ENCODE measurements at regions not wholly inside any gene's neighbourhood (a gene's known extent, or its start where the extent isn't known, plus 50 kb on each side); places are given as distances from the start of the nearest gene placed in this dataset.
"Not testable (repeated sequence)": the region's sequence is repeated elsewhere in the genome, so short reads cannot be mapped to it uniquely, and the experiment has no call there.

GRCh38 chr9:41063243-41063642, 65.2 kb downstream of the FOXD4L6 start:
- H3K36me3 ChIP-seq (ENCODE audit: control insufficient read depth in 1 of 2, insufficient read depth in 2 of 2, low read length in 2 of 2); H3K9me3 ChIP-seq (ENCODE audit: insufficient read depth, low read depth, low read length); H4K91ac ChIP-seq (ENCODE audit: low read depth, low read length); H2BK5ac ChIP-seq (ENCODE audit: low read depth, low read length, poor library complexity); H3K4ac ChIP-seq (ENCODE audit: low read depth, low read length); H3K27ac ChIP-seq (ENCODE audit: low read depth, low read length); H4K12ac ChIP-seq (ENCODE audit: low read depth, low read length); DNase-seq; H3K14ac ChIP-seq (ENCODE audit: low read length); H3K79me1 ChIP-seq (ENCODE audit: low read length); H2BK120ac ChIP-seq (ENCODE audit: insufficient read depth, low read length, poor library complexity); H3K18ac ChIP-seq (ENCODE audit: low read length); H3K4me3 ChIP-seq (ENCODE audit: low read depth, low read length); H3K79me2 ChIP-seq (ENCODE audit: control insufficient read depth, insufficient read depth, low read length, poor library complexity); H2BK12ac ChIP-seq (ENCODE audit: low read length); H3K4me2 ChIP-seq (ENCODE audit: low read length); H2AFZ ChIP-seq (ENCODE audit: insufficient read depth, low read length, poor library complexity); H3K27me3 ChIP-seq (ENCODE audit: insufficient read depth, low read length); H3K9ac ChIP-seq (ENCODE audit: low read length); H2AK5ac ChIP-seq (ENCODE audit: low read length); H4K8ac ChIP-seq (ENCODE audit: low read depth, low read length); H3K4me1 ChIP-seq (ENCODE audit: control insufficient read depth in 1 of 2, insufficient read depth in 2 of 2, low read length in 2 of 2); H3K23ac ChIP-seq (ENCODE audit: low read length): not testable (repeated sequence)
- no CpG with 5 or more reads among the region's 5 CpGs for WGBS (ENCODE audit: extremely low coverage, insufficient coverage, insufficient read length)

- H3K14ac ChIP-seq (ENCODE audit: low read length); H2BK12ac ChIP-seq (ENCODE audit: low read length); H2BK5ac ChIP-seq (ENCODE audit: low read depth, low read length, poor library complexity); H3K9ac ChIP-seq (ENCODE audit: low read length); H4K91ac ChIP-seq (ENCODE audit: low read depth, low read length); H3K4me1 ChIP-seq (ENCODE audit: control insufficient read depth in 1 of 2, insufficient read depth in 2 of 2, low read length in 2 of 2); H2AFZ ChIP-seq (ENCODE audit: insufficient read depth, low read length, poor library complexity); H2AK5ac ChIP-seq (ENCODE audit: low read length); H3K18ac ChIP-seq (ENCODE audit: low read length); H3K36me3 ChIP-seq (ENCODE audit: control insufficient read depth in 1 of 2, insufficient read depth in 2 of 2, low read length in 2 of 2); H4K8ac ChIP-seq (ENCODE audit: low read depth, low read length); H3K79me2 ChIP-seq (ENCODE audit: control insufficient read depth, insufficient read depth, low read length, poor library complexity); H3K23ac ChIP-seq (ENCODE audit: low read length); H3K4me3 ChIP-seq (ENCODE audit: low read depth, low read length); H4K12ac ChIP-seq (ENCODE audit: low read depth, low read length); H3K4me2 ChIP-seq (ENCODE audit: low read length); H3K9me3 ChIP-seq (ENCODE audit: insufficient read depth, low read depth, low read length); H3K79me1 ChIP-seq (ENCODE audit: low read length); DNase-seq; H3K4ac ChIP-seq (ENCODE audit: low read depth, low read length); H2BK120ac ChIP-seq (ENCODE audit: insufficient read depth, low read length, poor library complexity); H3K27ac ChIP-seq (ENCODE audit: low read depth, low read length); H3K27me3 ChIP-seq (ENCODE audit: insufficient read depth, low read length): not testable (repeated sequence)
- WGBS (ENCODE audit: extremely low coverage, insufficient coverage, insufficient read length), result no CpG with 5 or more reads among the region's 1 CpG
Measured at GRCh38 chr9:41059603-41060002, 68.9 kb downstream of the FOXD4L6 start.

GRCh38 chr9:41053666-41054363, 74.7 kb downstream of the FOXD4L6 start:
- H2AFZ ChIP-seq (ENCODE audit: insufficient read depth, low read length, poor library complexity); H3K27ac ChIP-seq (ENCODE audit: low read depth, low read length); H4K8ac ChIP-seq (ENCODE audit: low read depth, low read length); H3K14ac ChIP-seq (ENCODE audit: low read length); H2BK5ac ChIP-seq (ENCODE audit: low read depth, low read length, poor library complexity); H3K18ac ChIP-seq (ENCODE audit: low read length); H3K36me3 ChIP-seq (ENCODE audit: control insufficient read depth in 1 of 2, insufficient read depth in 2 of 2, low read length in 2 of 2); H3K79me1 ChIP-seq (ENCODE audit: low read length); H2AK5ac ChIP-seq (ENCODE audit: low read length); H4K12ac ChIP-seq (ENCODE audit: low read depth, low read length); H3K4me3 ChIP-seq (ENCODE audit: low read depth, low read length); H2BK120ac ChIP-seq (ENCODE audit: insufficient read depth, low read length, poor library complexity); H3K27me3 ChIP-seq (ENCODE audit: insufficient read depth, low read length); H3K4ac ChIP-seq (ENCODE audit: low read depth, low read length); H3K4me1 ChIP-seq (ENCODE audit: control insufficient read depth in 1 of 2, insufficient read depth in 2 of 2, low read length in 2 of 2); H3K23ac ChIP-seq (ENCODE audit: low read length); H3K79me2 ChIP-seq (ENCODE audit: control insufficient read depth, insufficient read depth, low read length, poor library complexity); H4K91ac ChIP-seq (ENCODE audit: low read depth, low read length); H2BK12ac ChIP-seq (ENCODE audit: low read length); H3K9ac ChIP-seq (ENCODE audit: low read length); H3K4me2 ChIP-seq (ENCODE audit: low read length); H3K9me3 ChIP-seq (ENCODE audit: insufficient read depth, low read depth, low read length): not testable (repeated sequence)
- peak in 1 of 2 donors; percentile 31 for DNase-seq
- no CpG with 5 or more reads among the region's 4 CpGs for WGBS (ENCODE audit: extremely low coverage, insufficient coverage, insufficient read length)

- H3K4me1 ChIP-seq (ENCODE audit: control insufficient read depth in 1 of 2, insufficient read depth in 2 of 2, low read length in 2 of 2); H3K79me2 ChIP-seq (ENCODE audit: control insufficient read depth, insufficient read depth, low read length, poor library complexity); H2BK5ac ChIP-seq (ENCODE audit: low read depth, low read length, poor library complexity); H3K27me3 ChIP-seq (ENCODE audit: insufficient read depth, low read length); H3K4me2 ChIP-seq (ENCODE audit: low read length); H2BK12ac ChIP-seq (ENCODE audit: low read length); H3K9me3 ChIP-seq (ENCODE audit: insufficient read depth, low read depth, low read length); H3K18ac ChIP-seq (ENCODE audit: low read length); H3K4me3 ChIP-seq (ENCODE audit: low read depth, low read length); H3K23ac ChIP-seq (ENCODE audit: low read length); H3K79me1 ChIP-seq (ENCODE audit: low read length); H2AK5ac ChIP-seq (ENCODE audit: low read length); H2BK120ac ChIP-seq (ENCODE audit: insufficient read depth, low read length, poor library complexity); H3K14ac ChIP-seq (ENCODE audit: low read length); H4K8ac ChIP-seq (ENCODE audit: low read depth, low read length); H2AFZ ChIP-seq (ENCODE audit: insufficient read depth, low read length, poor library complexity); H4K91ac ChIP-seq (ENCODE audit: low read depth, low read length); H3K27ac ChIP-seq (ENCODE audit: low read depth, low read length); H4K12ac ChIP-seq (ENCODE audit: low read depth, low read length); H3K9ac ChIP-seq (ENCODE audit: low read length); H3K36me3 ChIP-seq (ENCODE audit: control insufficient read depth in 1 of 2, insufficient read depth in 2 of 2, low read length in 2 of 2); DNase-seq; H3K4ac ChIP-seq (ENCODE audit: low read depth, low read length): not testable (repeated sequence)
- WGBS (ENCODE audit: extremely low coverage, insufficient coverage, insufficient read length), result no CpG with 5 or more reads among the region's 2 CpGs
Measured at GRCh38 chr9:41048672-41049071, 79.8 kb downstream of the FOXD4L6 start.
